MM.1S (cell line): ENCODE measurements at regions not wholly inside any gene's neighbourhood (a gene's known extent, or its start where the extent isn't known, plus 50 kb on each side); places are given as distances from the start of the nearest gene placed in this dataset.

Experiments used
- DNase-seq: peaks from one replicate; pipeline ENCODE4 v3.0.0-alpha.2; 2015
- H2AFZ ChIP-seq: fragments of 300-600 bp; sonication (generic); 2 replicates; pipeline ENCODE4 v1.6.0; 2016; ENCODE audit warnings: antibody characterized with exemption, low read length
- H3F3A ChIP-seq: fragments of 300-600 bp; sonication (generic); 2 replicates; pipeline ENCODE4 v1.6.1; 2016; ENCODE audit warnings: mild to moderate bottlenecking, antibody characterized with exemption, low read length, moderate library complexity, mixed read lengths; ENCODE audit not compliant: insufficient read depth
- H3K27ac ChIP-seq: fragments of 300-600 bp; sonication (generic); 2 replicates; pipeline ENCODE4 v1.5.1; 2016; ENCODE audit warnings: mild to moderate bottlenecking, low read length
- H3K27me3 ChIP-seq: fragments of 300-600 bp; sonication (generic); replicated peaks from 2 replicates; pipeline ENCODE4 v1.6.0; 2016; ENCODE audit warnings: low read length; ENCODE audit not compliant: insufficient read depth
- H3K36me3 ChIP-seq: fragments of 300-600 bp; sonication (generic); replicated peaks from 2 replicates; pipeline ENCODE4 v1.6.1; 2016; ENCODE audit warnings: mild to moderate bottlenecking, low read length, mixed read lengths; ENCODE audit not compliant: insufficient read depth
- H3K4me1 ChIP-seq: fragments of 300-600 bp; sonication (generic); 2 replicates; pipeline ENCODE4 v1.6.1; 2016; ENCODE audit warnings: low read length, mixed read lengths
- H3K4me2 ChIP-seq: fragments of 300-600 bp; sonication (generic); 2 replicates; pipeline ENCODE4 v1.6.0; 2016; ENCODE audit warnings: low read depth, low read length
- H3K4me3 ChIP-seq: fragments of 300-600 bp; sonication (generic); 2 replicates; pipeline ENCODE4 v1.5.1; 2016; ENCODE audit warnings: low read length, mixed read lengths
- H3K79me2 ChIP-seq: fragments of 300-600 bp; sonication (generic); 2 replicates; pipeline ENCODE4 v1.6.1; 2016; ENCODE audit warnings: mixed run types, low read length, mixed read lengths
- H3K9ac ChIP-seq: fragments of 300-600 bp; sonication (generic); 2 replicates; pipeline ENCODE4 v1.6.1; 2016; ENCODE audit warnings: low read length, mixed read lengths
- H3K9me2 ChIP-seq: fragments of 300-600 bp; sonication (generic); replicated peaks from 2 replicates; pipeline ENCODE4 v1.6.1; 2016; ENCODE audit warnings: mild to moderate bottlenecking, low read length, mixed read lengths; ENCODE audit not compliant: insufficient read depth
- H3K9me3 ChIP-seq: fragments of 300-600 bp; sonication (generic); replicated peaks from 2 replicates; pipeline ENCODE4 v1.6.1; 2016; ENCODE audit warnings: mild to moderate bottlenecking, low read length, mixed read lengths; ENCODE audit not compliant: insufficient read depth
- H4K20me1 ChIP-seq: fragments of 300-600 bp; sonication (generic); 2 replicates; pipeline ENCODE4 v1.6.1; 2016; ENCODE audit warnings: mild to moderate bottlenecking, low read length, moderate library complexity, mixed read lengths; ENCODE audit not compliant: insufficient read depth
- EZH2 ChIP-seq: fragments of 300-600 bp; sonication (generic); optimal IDR thresholded peaks from 2 replicates; pipeline ENCODE3; 2017; ENCODE audit warnings: low read depth, mild to moderate bottlenecking, antibody characterized with exemption, low read length, mixed read lengths
- EZH2phosphoT487 ChIP-seq: fragments of 300-600 bp; sonication (generic); IDR thresholded peaks from 2 replicates; pipeline ENCODE4 v1.6.1; 2018; ENCODE audit warnings: antibody characterized with exemption, low read length
- TF ChIP-seq, protein P1 (sequence below): fragments of 300-600 bp; sonication (generic); IDR thresholded peaks from 2 replicates; pipeline ENCODE4 v1.5.1; 2016; ENCODE audit warnings: antibody characterized with exemption, low read length, mixed read lengths

DNA sequence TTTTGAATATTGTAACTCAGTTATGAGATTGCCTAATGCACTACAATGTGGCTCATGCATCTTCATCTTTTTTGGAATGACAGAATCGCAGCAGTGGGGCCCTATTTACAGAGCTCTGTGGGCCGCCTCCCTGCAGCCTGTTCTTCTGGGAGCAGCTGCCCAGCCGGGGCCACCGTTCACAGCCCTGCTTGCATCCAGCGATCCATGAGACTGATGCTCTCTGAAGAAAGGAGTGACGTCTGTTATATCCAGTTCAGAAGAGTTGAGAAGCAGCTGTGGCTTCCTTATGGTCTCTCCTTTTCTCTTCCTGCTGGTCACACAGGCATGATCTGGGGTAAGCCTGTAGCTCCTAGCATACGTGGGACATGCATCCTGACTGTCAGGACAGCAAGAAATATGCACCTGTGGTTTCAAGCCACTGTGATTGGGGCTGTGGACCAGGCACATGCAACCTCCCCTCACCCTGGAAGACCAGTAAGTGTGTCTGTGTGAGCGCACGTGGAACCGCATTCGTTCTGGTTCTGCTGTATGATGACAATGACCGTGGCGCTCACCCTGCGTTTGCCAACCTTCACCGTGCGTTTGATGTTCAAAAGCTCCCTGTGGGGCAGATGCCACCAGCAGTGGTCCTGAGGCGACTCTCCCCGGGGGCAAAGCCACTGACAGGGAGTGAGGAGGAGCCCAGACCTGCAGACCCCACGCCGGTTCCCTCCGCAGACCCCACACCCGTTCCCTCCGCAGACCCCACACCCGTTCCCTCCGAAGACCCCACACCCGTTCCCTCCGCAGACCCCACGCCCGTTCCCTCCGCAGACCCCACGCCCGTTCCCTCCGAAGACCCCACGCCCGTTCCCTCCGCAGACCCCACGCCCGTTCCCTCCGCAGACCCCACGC lies 189.8 kb downstream of the TMEM18 start:
- Histone ChIP-seq H4K20me1 (no peaks in the 10 kb centered on the region), H3K4me1 (no peaks in the 10 kb centered on the region), H3K4me3 (no peak overlapping the region), H3K9me2 (no peaks in the 10 kb centered on the region), H3K27me3 (no peaks in the 10 kb centered on the region), H3K9me3 (no peaks in the 10 kb centered on the region), H3K36me3 (no peaks in the 10 kb centered on the region), H2AFZ (no peak overlapping the region), H3K4me2 (no peak overlapping the region), H3K9ac (no peak overlapping the region), H3K27ac (no peak overlapping the region), H3K79me2 (no peaks in the 10 kb centered on the region), H3F3A (no peaks in the 10 kb centered on the region)
- no peak for TF ChIP-seq EZH2
- TF ChIP-seq EZH2phosphoT487 = no peak
- TF ChIP-seq, protein P1, sequence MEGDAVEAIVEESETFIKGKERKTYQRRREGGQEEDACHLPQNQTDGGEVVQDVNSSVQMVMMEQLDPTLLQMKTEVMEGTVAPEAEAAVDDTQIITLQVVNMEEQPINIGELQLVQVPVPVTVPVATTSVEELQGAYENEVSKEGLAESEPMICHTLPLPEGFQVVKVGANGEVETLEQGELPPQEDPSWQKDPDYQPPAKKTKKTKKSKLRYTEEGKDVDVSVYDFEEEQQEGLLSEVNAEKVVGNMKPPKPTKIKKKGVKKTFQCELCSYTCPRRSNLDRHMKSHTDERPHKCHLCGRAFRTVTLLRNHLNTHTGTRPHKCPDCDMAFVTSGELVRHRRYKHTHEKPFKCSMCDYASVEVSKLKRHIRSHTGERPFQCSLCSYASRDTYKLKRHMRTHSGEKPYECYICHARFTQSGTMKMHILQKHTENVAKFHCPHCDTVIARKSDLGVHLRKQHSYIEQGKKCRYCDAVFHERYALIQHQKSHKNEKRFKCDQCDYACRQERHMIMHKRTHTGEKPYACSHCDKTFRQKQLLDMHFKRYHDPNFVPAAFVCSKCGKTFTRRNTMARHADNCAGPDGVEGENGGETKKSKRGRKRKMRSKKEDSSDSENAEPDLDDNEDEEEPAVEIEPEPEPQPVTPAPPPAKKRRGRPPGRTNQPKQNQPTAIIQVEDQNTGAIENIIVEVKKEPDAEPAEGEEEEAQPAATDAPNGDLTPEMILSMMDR = no peak
- DNase-seq = no peak

- H3K4me1 ChIP-seq = no peaks in the 10 kb centered on the region
- H3K36me3 ChIP-seq = no peaks in the 10 kb centered on the region
- H3K4me3 ChIP-seq = no peak overlapping the region
- no peaks in the 10 kb centered on the region for H3K9me3 ChIP-seq
- no peak for TF ChIP-seq EZH2
- no peaks in the 10 kb centered on the region for H3K27me3 ChIP-seq
- H3K27ac ChIP-seq = no peak overlapping the region
- H3F3A ChIP-seq = no peaks in the 10 kb centered on the region
- no peak overlapping the region for H2AFZ ChIP-seq
- H3K9ac ChIP-seq = no peak overlapping the region
- H4K20me1 ChIP-seq = no peaks in the 10 kb centered on the region
- no peak for DNase-seq
- H3K9me2 ChIP-seq = no peaks in the 10 kb centered on the region
- H3K79me2 ChIP-seq = no peaks in the 10 kb centered on the region
- H3K4me2 ChIP-seq = no peak overlapping the region
These were observed 190.8 kb downstream of the TMEM18 start for GRCh38 chr2:486371-486770.

GRCh38 chr2:481388-481787 lies 193.5 kb upstream of the ALKAL2 start:
- Histone ChIP-seq H3K9me3 (no peaks in the 10 kb centered on the region), H2AFZ (no peak overlapping the region)

More at GRCh38 chr2:481388-481787, 193.5 kb upstream of the ALKAL2 start:
- H3K4me3 ChIP-seq = no peak overlapping the region
- H3K9me2 ChIP-seq = no peaks in the 10 kb centered on the region
- no peaks in the 10 kb centered on the region for H3F3A ChIP-seq
- no peaks in the 10 kb centered on the region for H4K20me1 ChIP-seq
- TF ChIP-seq, protein P1 = no peak
- TF ChIP-seq EZH2phosphoT487 = no peak
- H3K27ac ChIP-seq = no peak overlapping the region
- no peak overlapping the region for H3K4me2 ChIP-seq
- no peaks in the 10 kb centered on the region for H3K79me2 ChIP-seq
- no peak overlapping the region for H3K9ac ChIP-seq
- no peak for DNase-seq
- no peaks in the 10 kb centered on the region; the same call in 1 of the 2 replicates for H3K27me3 ChIP-seq
- no peaks in the 10 kb centered on the region for H3K36me3 ChIP-seq
- H3K4me1 ChIP-seq = no peaks in the 10 kb centered on the region
